CD4-positive, alpha-beta T cell treated with Interferon alpha-2 for 1 hour (primary cell): ENCODE measurements at regions not wholly inside any gene's neighbourhood (a gene's known extent, or its start where the extent isn't known, plus 50 kb on each side); places are given as distances from the start of the nearest gene placed in this dataset.
A peak's percentile ranks its signal among the peaks of the same experiment; 100 is the strongest.
"Not testable (repeated sequence)": the region's sequence is repeated elsewhere in the genome, so short reads cannot be mapped to it uniquely, and the experiment has no call there.

Experiments
- DNase-seq, 2 donors: peaks; one replicate each; pipeline ENCODE4 v3.0.0-alpha.2; 2020 to 2022

- DNase-seq: no peak
Measured at GRCh38 chr5:152456815-152457443, 51.9 kb upstream of the NMUR2 start.

DNA sequence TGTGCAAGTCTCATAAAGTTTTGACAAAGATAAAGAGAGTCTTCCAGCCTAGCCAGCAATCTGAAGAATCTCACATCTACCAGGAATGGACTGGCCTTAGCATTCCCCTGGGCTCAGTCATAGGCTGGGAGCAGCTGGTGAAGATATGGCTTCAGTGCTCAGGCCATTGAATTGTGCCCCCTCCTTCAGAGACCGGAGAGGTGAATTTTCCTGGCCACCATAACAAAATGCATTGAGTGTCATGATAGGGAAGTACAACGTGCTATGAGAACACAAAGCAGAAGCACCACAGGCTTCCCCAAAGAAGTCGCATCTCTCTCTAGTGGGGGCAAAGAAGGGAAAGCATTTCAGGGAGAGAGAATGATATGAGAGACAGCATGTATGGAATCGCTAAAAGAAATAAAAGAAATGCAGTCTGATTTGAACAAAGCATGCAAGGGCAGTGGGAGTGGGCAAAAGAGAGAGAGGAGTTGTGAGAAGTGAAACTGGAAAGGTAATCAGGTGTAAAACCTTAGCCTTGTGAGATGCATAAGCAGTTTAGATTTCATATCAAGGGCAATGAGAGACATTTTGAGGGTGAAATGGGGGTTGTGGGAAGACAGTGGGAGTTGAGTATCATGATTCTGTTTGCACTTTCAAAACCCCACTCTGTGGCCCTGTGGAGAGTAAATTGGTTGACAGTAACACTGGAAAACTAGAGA lies 57.1 kb upstream of the NMUR2 start:
- no peak for DNase-seq

DNA sequence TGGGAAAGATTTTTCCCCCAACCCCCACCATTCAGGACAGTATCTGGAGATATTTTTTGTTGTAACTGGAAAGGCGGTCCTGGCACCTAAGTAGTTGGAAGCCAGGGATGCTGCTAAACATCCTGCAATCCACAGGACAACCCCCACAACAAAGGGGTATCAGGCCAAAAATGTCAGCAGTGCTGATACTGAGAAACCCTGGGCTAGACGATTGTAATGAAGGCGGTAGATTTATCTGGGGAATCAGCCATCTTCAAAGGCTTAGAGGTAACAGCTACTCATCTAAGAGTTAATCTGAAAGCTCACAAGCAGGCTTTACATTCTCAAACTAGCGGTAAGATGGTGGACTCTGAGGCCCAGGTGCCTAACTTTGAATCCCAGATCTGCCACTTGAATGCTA lies 59.0 kb upstream of the NMUR2 start:
- no peak for DNase-seq

GRCh38 chr5:152465140-152465539 lies 60.1 kb upstream of the NMUR2 start:
- no peak for DNase-seq

DNA sequence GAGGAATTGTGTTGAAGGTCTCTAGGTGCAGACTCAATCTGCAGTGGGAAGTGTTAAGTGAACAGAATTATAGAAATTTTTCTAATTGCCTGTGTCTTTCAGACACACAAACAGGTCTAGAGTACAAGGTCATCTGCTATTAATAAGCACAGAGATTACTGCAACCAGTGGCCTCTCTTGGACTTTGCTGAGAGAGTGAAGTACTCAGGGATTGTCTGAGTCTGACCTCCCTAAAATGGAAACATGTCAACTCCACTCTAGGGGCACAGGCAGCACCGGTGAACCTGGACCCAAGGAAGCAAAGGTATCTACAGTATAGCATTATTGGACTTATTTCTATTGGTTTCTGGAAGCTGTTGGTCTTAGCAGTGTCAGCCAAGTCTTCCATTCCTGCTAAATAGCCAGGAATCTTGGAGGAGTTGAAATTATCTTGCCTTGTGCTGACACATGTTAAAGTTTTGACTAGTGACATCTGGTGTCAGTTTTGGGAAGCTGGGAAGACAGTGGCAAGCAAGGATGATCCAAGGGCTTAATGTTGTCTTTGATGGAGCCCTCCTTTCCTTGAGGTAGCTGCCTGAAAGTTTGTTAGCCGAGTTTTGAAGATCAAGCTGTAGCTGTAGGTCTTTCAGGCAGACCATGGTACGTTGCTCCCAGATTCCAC lies 61.1 kb upstream of the NMUR2 start:
- DNase-seq: no peak

GRCh38 chr5:152470167-152470566 lies 65.1 kb upstream of the NMUR2 start:
- DNase-seq: peak in 1 of 2 donors; percentile 6

- DNase-seq: no peak
Measured at GRCh38 chr5:152472083-152472482, 67.0 kb upstream of the NMUR2 start.

- no peak for DNase-seq
Measured at GRCh38 chr5:152474961-152475360, 69.9 kb upstream of the NMUR2 start.

- no peak for DNase-seq
Measured at GRCh38 chr5:152477536-152477935, 72.5 kb upstream of the NMUR2 start.

GRCh38 chr5:152479866-152480265 lies 74.8 kb upstream of the NMUR2 start:
- DNase-seq: not testable (repeated sequence)

GRCh38 chr5:152480677-152481076 lies 75.6 kb upstream of the NMUR2 start:
- not testable (repeated sequence) for DNase-seq

- DNase-seq: no peak
Measured at GRCh38 chr5:152487130-152487529, 82.1 kb upstream of the NMUR2 start.

- DNase-seq: no peak
Measured at GRCh38 chr5:152488869-152489268, 83.8 kb upstream of the NMUR2 start.

DNA sequence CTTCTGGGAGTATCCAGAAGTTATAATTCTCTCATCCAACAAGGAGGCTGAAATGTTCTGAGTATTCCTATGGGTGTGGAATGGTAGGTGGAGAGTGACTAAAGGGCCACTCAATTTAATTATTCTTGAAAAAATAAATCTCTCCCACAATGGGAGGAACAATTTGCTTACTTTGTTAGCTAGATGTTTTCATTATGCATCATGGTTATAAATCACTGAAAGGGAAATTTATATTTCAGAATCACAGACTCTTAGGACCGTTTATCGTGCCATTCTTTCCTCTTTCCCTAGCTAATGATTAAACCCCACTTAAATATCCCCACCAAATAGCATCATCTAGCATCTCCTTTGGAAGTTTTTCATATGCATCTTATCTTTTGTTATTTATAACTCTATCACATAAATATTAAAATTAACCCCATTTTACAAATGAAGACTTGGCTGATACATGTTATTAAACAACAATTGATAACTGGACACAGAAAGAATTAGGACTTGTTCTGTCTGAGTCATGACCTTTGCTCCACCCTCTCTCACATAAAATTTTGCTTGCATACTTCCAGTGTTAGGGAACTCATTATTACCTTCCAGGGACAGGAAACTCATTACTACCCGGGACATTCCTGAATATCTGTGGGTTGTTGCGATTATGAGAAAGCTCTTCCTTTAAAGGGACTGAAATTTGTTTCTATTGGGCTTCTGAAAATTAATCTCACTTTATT lies 94.9 kb upstream of the NMUR2 start:
- no peak for DNase-seq

DNA sequence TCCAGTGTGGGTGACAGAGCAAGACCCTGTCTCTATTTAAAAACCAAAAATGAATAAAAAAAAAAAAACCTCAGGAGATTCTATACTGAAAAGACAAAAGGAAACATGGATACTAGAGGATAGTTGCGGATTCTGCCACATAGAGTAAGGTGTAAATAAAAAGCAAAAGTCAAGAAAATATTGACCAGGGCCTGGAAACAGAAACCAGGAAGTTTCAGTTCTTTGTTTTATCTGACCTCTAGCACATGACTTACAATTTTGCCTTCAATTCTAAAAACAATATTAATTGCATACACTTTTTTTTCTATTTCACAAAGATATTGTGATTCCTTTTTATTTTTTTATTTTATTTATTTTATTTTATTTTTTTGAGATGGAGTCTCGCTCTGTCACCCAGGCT lies 96.2 kb upstream of the NMUR2 start:
- DNase-seq: no peak

DNA sequence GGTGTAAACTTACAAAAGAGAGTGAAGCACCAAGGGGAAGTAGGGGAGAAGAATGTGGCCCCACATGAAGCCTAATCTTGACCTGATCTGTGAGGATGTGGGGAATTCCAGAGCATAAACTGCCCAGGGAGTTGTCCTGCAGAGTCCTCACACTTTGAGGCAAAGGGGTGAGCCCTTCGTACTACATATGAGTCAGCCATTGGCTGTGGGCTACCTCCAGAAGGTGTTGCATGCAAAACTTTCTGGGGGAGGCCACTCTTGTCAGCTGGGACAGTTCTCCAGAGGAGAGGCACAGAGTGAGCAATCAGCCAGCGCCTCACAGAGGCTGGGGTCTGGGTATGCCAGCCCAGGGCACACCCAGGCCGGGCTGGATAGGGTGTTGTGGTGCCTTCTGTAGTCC lies 98.1 kb upstream of the NMUR2 start:
- no peak for DNase-seq

- peak; percentile 3 to 55 for DNase-seq
Measured at GRCh38 chr5:152505442-152506042, 100.5 kb upstream of the NMUR2 start.

- no peak for DNase-seq
Measured at GRCh38 chr5:152511120-152511519, 106.0 kb upstream of the NMUR2 start.

- no peak for DNase-seq
Measured at GRCh38 chr5:152511531-152512132, 106.6 kb upstream of the NMUR2 start.

GRCh38 chr5:152514827-152515397 lies 109.8 kb upstream of the NMUR2 start:
- peak in 1 of 2 donors; percentile 9 for DNase-seq

DNA sequence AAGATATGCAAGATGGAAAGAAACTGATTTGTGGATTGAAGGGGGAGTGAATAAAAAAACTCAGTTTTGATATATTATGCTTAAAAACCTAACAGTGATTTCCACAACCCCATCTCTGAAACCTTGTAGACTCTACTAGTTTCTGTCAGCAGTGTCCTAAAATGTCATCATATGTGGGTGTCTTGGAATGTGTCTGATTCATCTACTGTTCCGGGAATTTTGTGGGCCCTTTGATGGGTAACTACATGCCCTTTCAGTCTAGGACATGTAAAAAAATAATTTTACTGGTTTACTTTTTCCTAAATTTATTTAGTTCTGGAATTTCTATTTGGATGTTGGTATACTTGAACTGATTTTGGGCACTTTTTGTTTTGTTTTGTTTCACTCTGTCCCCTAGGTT lies 118.9 kb upstream of the NMUR2 start:
- no peak for DNase-seq

- peak in 1 of 2 donors; percentile 5 for DNase-seq
Measured at GRCh38 chr5:152527358-152528052, 122.4 kb upstream of the NMUR2 start.
